ENCODE measurements at regions not wholly inside any gene's neighbourhood (a gene's known extent, or its start where the extent isn't known, plus 50 kb on each side); places are given as distances from the start of the nearest gene placed in this dataset.

DNA sequence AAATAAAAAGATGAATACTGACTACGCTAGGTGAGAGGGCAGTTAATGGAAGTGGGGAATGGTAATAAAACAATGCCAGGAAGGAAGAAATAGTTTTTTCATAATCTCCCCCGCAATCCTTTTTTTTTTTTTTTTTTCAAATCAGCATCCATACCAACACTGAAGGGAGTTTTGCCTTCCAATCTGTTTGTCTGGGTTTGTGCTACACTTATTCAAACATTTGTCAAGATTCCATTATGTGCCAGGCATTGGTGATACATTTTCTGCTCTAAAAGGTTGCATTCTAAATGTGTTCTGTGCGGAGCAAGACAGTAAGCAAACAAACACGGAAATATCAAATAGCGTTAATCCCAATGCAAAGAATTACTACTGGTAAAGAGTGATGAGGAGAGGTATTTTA lies 437.9 kb upstream of the BOD1L1 start:
- H3K27ac Mint-ChIP-seq: no peak overlapping the region
- ChIA-PET POLR2A (no interaction called here), CTCF (no interaction called here)
- H3K36me3 Mint-ChIP-seq (ENCODE audit: low read depth): no peaks in the 10 kb centered on the region
- no peak overlapping the region for H3K4me3 Mint-ChIP-seq
- H3K27me3 Mint-ChIP-seq: no peaks in the 10 kb centered on the region
- ATAC-seq (ENCODE audit: low read depth): no peak
- TF ChIP-seq CTCF (IDR thresholded peaks at IDR 0.05): no peak
- H3K4me1 Mint-ChIP-seq: no peaks in the 10 kb centered on the region
- H3K9me3 Mint-ChIP-seq: no peaks in the 10 kb centered on the region
- intact Hi-C loops (cut with micrococcal nuclease): no loop called here
- DNase-seq: no peak

DNA sequence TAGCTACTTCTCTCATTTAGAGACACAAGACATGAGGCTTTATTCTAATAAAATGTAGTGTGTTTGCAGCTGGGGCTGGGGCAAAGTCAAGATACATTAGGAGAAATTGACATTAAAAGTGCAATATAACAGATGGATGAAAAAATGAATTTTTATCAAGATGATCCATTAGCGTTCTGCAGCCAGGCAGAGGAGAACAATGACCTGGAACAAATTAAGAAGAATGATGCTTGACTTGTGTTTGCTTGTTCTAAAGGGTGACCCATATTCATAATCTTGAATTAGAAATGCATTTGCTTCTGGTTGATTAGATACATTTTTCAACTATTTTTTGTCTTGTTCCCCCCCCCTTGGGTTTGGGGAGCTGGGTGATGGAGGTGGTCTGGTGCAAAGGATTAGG lies 439.5 kb upstream of the BOD1L1 start:
- H3K4me3 Mint-ChIP-seq: no peak overlapping the region

GRCh38 chr4:14069886-14070285 lies 442.4 kb upstream of the BOD1L1 start:
- ATAC-seq (ENCODE audit: low read depth) (no peak), DNase-seq (no peak)
- Mint-ChIP-seq H3K36me3 (ENCODE audit: low read depth) (no peaks in the 10 kb centered on the region), H3K27me3 (no peaks in the 10 kb centered on the region), H3K4me1 (no peaks in the 10 kb centered on the region), H3K4me3 (no peak overlapping the region), H3K9me3 (peaks cover 19% of the 10 kb centered on the region), H3K27ac (no peak overlapping the region)
- no peak for TF ChIP-seq CTCF (IDR thresholded peaks at IDR 0.05)
- ChIA-PET POLR2A (no interaction called here), CTCF (no interaction called here)
- intact Hi-C loops (cut with micrococcal nuclease): no loop called here

More for the DNA sequence above, 439.5 kb upstream of the BOD1L1 start:
- intact Hi-C loops (cut with micrococcal nuclease): no loop called here
- Mint-ChIP-seq H3K9me3 (peaks cover 5% of the 10 kb centered on the region), H3K4me1 (no peaks in the 10 kb centered on the region), H3K36me3 (ENCODE audit: low read depth) (no peaks in the 10 kb centered on the region), H3K27me3 (no peaks in the 10 kb centered on the region), H3K27ac (no peak overlapping the region)
- ATAC-seq (ENCODE audit: low read depth) (no peak), DNase-seq (no peak)
- POLR2A ChIA-PET: no interaction called here
- CTCF ChIA-PET: no interaction called here
- TF ChIP-seq CTCF (IDR thresholded peaks at IDR 0.05): no peak

DNA sequence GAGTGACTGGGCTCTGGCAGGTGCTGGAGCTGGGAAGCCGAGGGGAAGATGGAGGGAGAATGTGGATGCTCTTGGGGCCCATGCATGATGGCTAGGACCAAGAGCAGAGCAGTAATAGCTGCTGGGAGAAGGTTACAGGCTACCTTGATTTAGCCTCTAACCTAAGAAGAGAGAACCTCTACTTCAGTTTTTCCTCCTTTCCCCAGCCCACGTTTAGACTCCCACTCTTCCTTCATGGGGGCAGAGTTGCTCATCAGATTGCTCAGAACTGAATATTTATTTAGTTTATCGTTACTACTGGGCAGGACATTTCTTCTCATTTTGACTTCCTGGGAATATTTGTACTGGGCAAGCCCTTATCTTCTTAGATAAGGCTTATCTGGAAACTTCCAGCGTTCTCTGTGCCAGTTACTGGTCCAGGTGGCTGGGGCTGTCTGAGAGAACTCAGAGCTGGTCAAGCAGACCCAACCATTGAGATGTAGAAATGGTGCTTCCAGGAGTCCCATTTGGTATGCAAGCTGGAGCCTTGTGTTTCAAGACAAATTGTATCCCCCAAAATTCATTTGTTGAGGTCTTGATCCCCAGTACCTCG lies 442.9 kb upstream of the BOD1L1 start:
- CTCF ChIA-PET: no interaction called here
- H3K4me1 Mint-ChIP-seq: peaks cover 4% of the 10 kb centered on the region
- intact Hi-C loops (cut with micrococcal nuclease): no loop called here
- H3K9me3 Mint-ChIP-seq: peaks cover 19% of the 10 kb centered on the region
- H3K27me3 Mint-ChIP-seq: no peaks in the 10 kb centered on the region
- POLR2A ChIA-PET: no interaction called here
- no peak for TF ChIP-seq CTCF (IDR thresholded peaks at IDR 0.05)
- no peak overlapping the region for H3K4me3 Mint-ChIP-seq
- no peak overlapping the region for H3K27ac Mint-ChIP-seq
- H3K36me3 Mint-ChIP-seq (ENCODE audit: low read depth): no peaks in the 10 kb centered on the region
- no peak for DNase-seq
- ATAC-seq (ENCODE audit: low read depth): no peak

GRCh38 chr4:14072506-14072905 lies 445.0 kb upstream of the BOD1L1 start:
- ChIA-PET POLR2A (no interaction called here), CTCF (no interaction called here)
- Mint-ChIP-seq H3K4me3 (no peak overlapping the region), H3K9me3 (peaks cover 19% of the 10 kb centered on the region), H3K27ac (no peak overlapping the region), H3K36me3 (ENCODE audit: low read depth) (no peaks in the 10 kb centered on the region), H3K27me3 (no peaks in the 10 kb centered on the region), H3K4me1 (peaks cover 14% of the 10 kb centered on the region)
- intact Hi-C loops (cut with micrococcal nuclease): no loop called here
- no peak for DNase-seq
- no peak for TF ChIP-seq CTCF (IDR thresholded peaks at IDR 0.05)
- no peak for ATAC-seq (ENCODE audit: low read depth)

Data from activated B cell treated with CpG ODN at 0.5 μM for 24 hours (primary cell).